GM23338 (cell line): ENCODE measurements at regions not wholly inside any gene's neighbourhood (a gene's known extent, or its start where the extent isn't known, plus 50 kb on each side); places are given as distances from the start of the nearest gene placed in this dataset.

Source experiments
- ATAC-seq: fragments of 200-7000 bp; cut with Tn5 transposase; 3 replicates; pipeline ENCODE4 v1.9.1; 2020
- DNase-seq: peaks from one replicate; pipeline ENCODE4 v3.0.0-alpha.2; 2015; ENCODE audit warnings: low spot score
- H2AFZ ChIP-seq: fragments of 200-600 bp; sonication (generic); 2 replicates; pipeline ENCODE4 v1.8.0; 2016; ENCODE audit warnings: antibody characterized with exemption, mild to moderate bottlenecking, moderate library complexity
- H3F3A ChIP-seq: fragments of 200-600 bp; sonication (generic); replicated peaks from 2 replicates; pipeline ENCODE4 v1.8.0; 2017; ENCODE audit warnings: antibody characterized with exemption, mixed run types, low read depth
- H3K27ac ChIP-seq: fragments of 200-600 bp; sonication (generic); 2 replicates; pipeline ENCODE4 v1.6.1; 2016; ENCODE audit warnings: low read depth
- H3K27me3 ChIP-seq: fragments of 200-600 bp; sonication (generic); 2 replicates; pipeline ENCODE4 v1.8.0; 2016; ENCODE audit warnings: mild to moderate bottlenecking, mixed run types, moderate library complexity; ENCODE audit not compliant: insufficient read depth
- H3K36me3 ChIP-seq: fragments of 200-600 bp; sonication (generic); 2 replicates; pipeline ENCODE4 v1.8.0; 2016; ENCODE audit warnings: mild to moderate bottlenecking; ENCODE audit not compliant: insufficient read depth
- H3K4me1 ChIP-seq: fragments of 200-600 bp; sonication (generic); 2 replicates; pipeline ENCODE4 v1.8.0; 2016; ENCODE audit warnings: mild to moderate bottlenecking, moderate library complexity; ENCODE audit not compliant: insufficient read depth
- H3K4me2 ChIP-seq: fragments of 200-600 bp; sonication (generic); 2 replicates; pipeline ENCODE4 v1.7.1; 2017; ENCODE audit warnings: mixed run types
- H3K4me3 ChIP-seq: fragments of 200-600 bp; sonication (generic); 2 replicates; pipeline ENCODE4 v1.6.1; 2016; ENCODE audit warnings: mixed run types
- H3K79me2 ChIP-seq: fragments of 200-600 bp; sonication (generic); replicated peaks from 2 replicates; pipeline ENCODE4 v1.8.0; 2017; ENCODE audit warnings: mild to moderate bottlenecking; ENCODE audit not compliant: insufficient read depth
- H3K9me2 ChIP-seq: fragments of 200-600 bp; sonication (generic); 2 replicates; pipeline ENCODE4 v1.8.0; 2017; ENCODE audit not compliant: insufficient read depth
- H4K20me1 ChIP-seq: fragments of 200-600 bp; sonication (generic); replicated peaks from 2 replicates; pipeline ENCODE4 v1.8.0; 2017; ENCODE audit warnings: mild to moderate bottlenecking; ENCODE audit not compliant: insufficient read depth
- H3K27ac Mint-ChIP-seq: 2 replicates; pipeline ENCODE4 v1.8.0; 2020; ENCODE audit warnings: inconsistent platforms, mild to moderate bottlenecking, moderate library complexity, mixed read lengths
- H3K27me3 Mint-ChIP-seq: 3 replicates; pipeline ENCODE4 v1.8.0; 2022; ENCODE audit warnings: low read depth, mild to moderate bottlenecking, moderate library complexity, mixed read lengths, inconsistent platforms; ENCODE audit not compliant: insufficient read depth, poor library complexity
- H3K36me3 Mint-ChIP-seq: 3 replicates; pipeline ENCODE4 v1.8.0; 2021; ENCODE audit warnings: low read depth, mild to moderate bottlenecking, inconsistent platforms, moderate library complexity, mixed read lengths
- H3K4me1 Mint-ChIP-seq: 3 replicates; pipeline ENCODE4 v1.8.0; 2020; ENCODE audit warnings: mild to moderate bottlenecking, inconsistent platforms, mixed read lengths
- H3K4me3 Mint-ChIP-seq: 3 replicates; pipeline ENCODE4 v1.8.0; 2021; ENCODE audit warnings: moderate library complexity, mild to moderate bottlenecking, inconsistent platforms, mixed read lengths
- H3K9me3 Mint-ChIP-seq: 3 replicates; pipeline ENCODE4 v1.8.0; 2020; ENCODE audit warnings: moderate library complexity, mild to moderate bottlenecking, inconsistent platforms, mixed read lengths
- ETS1 ChIP-seq: IDR thresholded peaks from 2 replicates; pipeline ENCODE4 v1.6.1; 2016; ENCODE audit warnings: antibody characterized with exemption
- EZH2 ChIP-seq: fragments of 200-600 bp; sonication (generic); IDR thresholded peaks from one replicate; pipeline ENCODE4 v1.8.0; 2017; ENCODE audit warnings: antibody characterized with exemption, mild to moderate bottlenecking, low read depth; ENCODE audit not compliant: unreplicated experiment
- EZH2phosphoT487 ChIP-seq: fragments of 200-600 bp; sonication (generic); IDR thresholded peaks from one replicate; pipeline ENCODE4 v1.8.1; 2018; ENCODE audit warnings: antibody characterized with exemption; ENCODE audit not compliant: unreplicated experiment
- JUNB ChIP-seq: IDR thresholded peaks from one replicate; pipeline ENCODE4 v1.6.1; 2016; ENCODE audit warnings: antibody characterized with exemption; ENCODE audit not compliant: unreplicated experiment
- NANOG ChIP-seq: IDR thresholded peaks from 2 replicates; pipeline ENCODE4 v1.6.1; 2016; ENCODE audit warnings: antibody characterized with exemption, borderline replicate concordance
- REST ChIP-seq: IDR thresholded peaks from one replicate; pipeline ENCODE4 v1.6.1; 2018; ENCODE audit warnings: antibody characterized with exemption; ENCODE audit not compliant: unreplicated experiment
- STAT1 ChIP-seq: IDR thresholded peaks from one replicate; pipeline ENCODE4 v1.6.1; 2016; ENCODE audit warnings: antibody characterized with exemption; ENCODE audit not compliant: unreplicated experiment
- ZNF331 ChIP-seq: fragments of 250-450 bp; sonication (Bioruptor Pico); IDR thresholded peaks from 2 replicates; pipeline ENCODE4 v1.5.0; 2020; ENCODE audit warnings: low read depth, mild to moderate bottlenecking, moderate library complexity
- ZNF462 ChIP-seq: fragments of 250-450 bp; sonication (Bioruptor Pico); IDR thresholded peaks from 2 replicates; pipeline ENCODE4 v1.5.0; 2020; ENCODE audit warnings: mild to moderate bottlenecking, moderate library complexity

GRCh38 chr5:26310415-26310814 lies 728.0 kb downstream of the CDH9 start (continued):
- TF ChIP-seq ZNF331 (CRISPR knock-in tag) = no peak
- no peak for TF ChIP-seq REST
- TF ChIP-seq NANOG = no peak
- no peak for TF ChIP-seq STAT1

- no peaks in the 10 kb centered on the region for H3K36me3 ChIP-seq
- no peak overlapping the region for H3K4me2 ChIP-seq
- no peak overlapping the region for H2AFZ ChIP-seq
- H3K4me1 ChIP-seq = no peaks in the 10 kb centered on the region; the same call in 1 of the 2 replicates
- TF ChIP-seq JUNB = no peak
- no peak for TF ChIP-seq ETS1
- no peak for TF ChIP-seq EZH2phosphoT487
- TF ChIP-seq ZNF331 (CRISPR knock-in tag) = no peak
- no peak for TF ChIP-seq EZH2
- TF ChIP-seq ZNF462 = no peak
- TF ChIP-seq STAT1 = no peak
- ATAC-seq = no peak
- DNase-seq = no peak
- no peaks in the 10 kb centered on the region for H3K27me3 ChIP-seq
- Mint-ChIP-seq H3K27ac (no peak overlapping the region), H3K27me3 (peaks cover 1% of the 10 kb centered on the region), H3K4me1 (no peaks in the 10 kb centered on the region), H3K4me3 (no peak overlapping the region), H3K36me3 (no peaks in the 10 kb centered on the region), H3K9me3 (no peaks in the 10 kb centered on the region)
- H3K79me2 ChIP-seq = no peaks in the 10 kb centered on the region
- H3K4me3 ChIP-seq = no peak overlapping the region
- no peaks in the 10 kb centered on the region for H3K9me2 ChIP-seq
- no peak overlapping the region for H3K27ac ChIP-seq
- H4K20me1 ChIP-seq = no peaks in the 10 kb centered on the region
- H3F3A ChIP-seq = no peaks in the 10 kb centered on the region
Measured at GRCh38 chr5:26295541-26295940, 742.8 kb downstream of the CDH9 start.
